Esophagus squamous epithelium (tissue), 4 donors: ENCODE measurements at regions not wholly inside any gene's neighbourhood (a gene's known extent, or its start where the extent isn't known, plus 50 kb on each side); places are given as distances from the start of the nearest gene placed in this dataset.

Experiments
- CTCF ChIP-seq, 6 experiments: fragments of 450-650 bp in 4 of 6; fragments of 200-600 bp in 2 of 6; sonication (generic) in 2 of 6; IDR thresholded peaks; one replicate each; pipeline ENCODE4 v1.5.1; 2016 to 2019; ENCODE audit warnings: antibody characterized with exemption in 6 of 6, mild to moderate bottlenecking in 4 of 6, moderate library complexity in 4 of 6
- POLR2A ChIP-seq, 4 donors: fragments of 450-650 bp; IDR thresholded peaks; one replicate each; pipeline ENCODE4 v1.6.1; 2017; ENCODE audit warnings: antibody characterized with exemption in 4 of 4, mild to moderate bottlenecking in 4 of 4, moderate library complexity in 3 of 4

- TF ChIP-seq CTCF (IDR thresholded peaks at IDR 0.05) (no peak), POLR2A (IDR thresholded peaks at IDR 0.05) (no peak)
These were observed 82.9 kb upstream of the SCAF11 start for GRCh38 chr12:46073321-46073720.
